ENCODE measurements at regions not wholly inside any gene's neighbourhood (a gene's known extent, or its start where the extent isn't known, plus 50 kb on each side); places are given as distances from the start of the nearest gene placed in this dataset.

- Histone ChIP-seq H3K36me3 (ENCODE audit: control insufficient read depth, insufficient read depth, low read length) (no peaks in the 10 kb centered on the region), H3K27me3 (ENCODE audit: control insufficient read depth, insufficient read depth, low read length) (no peaks in the 10 kb centered on the region), H3K4me3 (ENCODE audit: low read depth, low read length) (no peak overlapping the region)
- DNase-seq (ENCODE audit: low read depth) = no peak
- no peak for TF ChIP-seq CTCF (IDR thresholded peaks at IDR 0.05; ENCODE audit: insufficient read depth, low read length, poor library complexity, severe bottlenecking)
Observed at GRCh38 chr3:87982421-87982820, 76.4 kb downstream of the CGGBP1 start.

- no peaks in the 10 kb centered on the region for H3K27me3 ChIP-seq (ENCODE audit: control insufficient read depth, insufficient read depth, low read length)
- no peak overlapping the region for H3K4me3 ChIP-seq (ENCODE audit: low read depth, low read length)
- no peak for DNase-seq (ENCODE audit: low read depth)
- TF ChIP-seq CTCF (IDR thresholded peaks at IDR 0.05; ENCODE audit: insufficient read depth, low read length, poor library complexity, severe bottlenecking) = no peak
- H3K36me3 ChIP-seq (ENCODE audit: control insufficient read depth, insufficient read depth, low read length) = no peaks in the 10 kb centered on the region
Observed at GRCh38 chr3:87979527-87979926, 79.3 kb downstream of the CGGBP1 start.

- H3K4me3 ChIP-seq (ENCODE audit: low read depth, low read length) = no peak overlapping the region
- no peak for TF ChIP-seq CTCF (IDR thresholded peaks at IDR 0.05; ENCODE audit: insufficient read depth, low read length, poor library complexity, severe bottlenecking)
- no peaks in the 10 kb centered on the region for H3K36me3 ChIP-seq (ENCODE audit: control insufficient read depth, insufficient read depth, low read length)
- DNase-seq (ENCODE audit: low read depth) = no peak
- no peaks in the 10 kb centered on the region for H3K27me3 ChIP-seq (ENCODE audit: control insufficient read depth, insufficient read depth, low read length)
Observed at GRCh38 chr3:87977765-87978164, 81.0 kb downstream of the CGGBP1 start.

GRCh38 chr3:87975716-87976115 is 83.1 kb downstream of the CGGBP1 start:
- no peak for DNase-seq (ENCODE audit: low read depth)
- TF ChIP-seq CTCF (IDR thresholded peaks at IDR 0.05; ENCODE audit: insufficient read depth, low read length, poor library complexity, severe bottlenecking) = no peak
- Histone ChIP-seq H3K27me3 (ENCODE audit: control insufficient read depth, insufficient read depth, low read length) (no peaks in the 10 kb centered on the region), H3K4me3 (ENCODE audit: low read depth, low read length) (no peak overlapping the region), H3K36me3 (ENCODE audit: control insufficient read depth, insufficient read depth, low read length) (no peaks in the 10 kb centered on the region)

- no peak for DNase-seq (ENCODE audit: low read depth)
- H3K36me3 ChIP-seq (ENCODE audit: control insufficient read depth, insufficient read depth, low read length) = no peaks in the 10 kb centered on the region
- H3K27me3 ChIP-seq (ENCODE audit: control insufficient read depth, insufficient read depth, low read length) = no peaks in the 10 kb centered on the region
- TF ChIP-seq CTCF (IDR thresholded peaks at IDR 0.05; ENCODE audit: insufficient read depth, low read length, poor library complexity, severe bottlenecking) = no peak
- H3K4me3 ChIP-seq (ENCODE audit: low read depth, low read length) = no peak overlapping the region
Observed at GRCh38 chr3:87973906-87974305, 84.9 kb downstream of the CGGBP1 start.

GRCh38 chr3:87969620-87970019 is 89.2 kb downstream of the CGGBP1 start:
- no peak for TF ChIP-seq CTCF (IDR thresholded peaks at IDR 0.05; ENCODE audit: insufficient read depth, low read length, poor library complexity, severe bottlenecking)
- Histone ChIP-seq H3K27me3 (ENCODE audit: control insufficient read depth, insufficient read depth, low read length) (no peaks in the 10 kb centered on the region), H3K4me3 (ENCODE audit: low read depth, low read length) (no peak overlapping the region), H3K36me3 (ENCODE audit: control insufficient read depth, insufficient read depth, low read length) (no peaks in the 10 kb centered on the region)
- no peak for DNase-seq (ENCODE audit: low read depth)

Measured in kidney epithelial cell (primary cell).